ENCODE measurements at regions not wholly inside any gene's neighbourhood (a gene's known extent, or its start where the extent isn't known, plus 50 kb on each side); places are given as distances from the start of the nearest gene placed in this dataset.

DNA sequence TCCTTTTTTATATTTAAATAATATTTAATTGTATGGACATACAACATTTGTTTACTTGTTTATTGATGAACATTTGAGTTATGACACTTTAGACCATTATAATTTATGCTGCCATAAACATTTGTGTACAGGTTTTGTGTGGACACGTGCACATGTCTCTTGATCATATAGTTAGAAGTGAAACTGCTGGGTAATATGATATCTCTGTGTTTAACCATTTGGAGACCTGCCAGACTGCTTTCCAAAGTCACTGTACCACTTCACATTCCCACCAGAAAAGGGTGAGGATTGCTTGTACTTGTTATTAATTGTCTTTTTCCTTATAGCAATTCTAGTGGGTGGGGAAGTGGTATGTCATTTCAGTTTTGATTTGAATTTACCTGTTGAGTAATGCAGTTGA is 145.6 kb upstream of the KLHL1 start:
- no peaks in the 10 kb centered on the region for H3K27me3 ChIP-seq (ENCODE audit: control insufficient read depth, insufficient read depth, low read length)
- CTCF ChIA-PET, result no interaction called here
- H3K9me3 ChIP-seq (ENCODE audit: control insufficient read depth, insufficient read depth, low read length), result peaks cover 26% of the 10 kb centered on the region
- DNase-seq (ENCODE audit: low read depth, low spot score), result no peak
- H3K4me3 ChIP-seq (ENCODE audit: low read depth, low read length), result no peak overlapping the region
- no peak for TF ChIP-seq CTCF (IDR thresholded peaks at IDR 0.05; ENCODE audit: low read depth, low read length)
- no peak overlapping the region for H3K27ac ChIP-seq (ENCODE audit: low read depth, low read length)
- POLR2A ChIA-PET, result no interaction called here

DNA sequence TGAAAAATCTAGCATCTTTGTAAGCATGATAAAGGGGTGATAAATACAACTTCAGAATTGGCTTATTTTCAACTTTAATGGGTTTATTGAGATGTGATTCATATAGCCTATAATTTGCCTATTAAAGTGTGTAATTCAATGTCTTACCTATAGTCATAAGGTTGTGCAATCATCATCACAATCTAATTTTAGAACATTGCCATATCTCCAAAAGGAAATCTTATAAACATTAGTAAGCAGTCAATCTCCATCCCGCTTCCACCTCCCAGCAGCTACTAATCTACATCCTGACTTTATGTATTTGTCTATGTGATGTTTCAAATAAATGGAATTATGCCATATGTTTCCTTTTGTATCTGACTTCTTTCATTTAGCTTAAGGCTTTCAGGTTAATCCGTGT is 145.2 kb upstream of the KLHL1 start:
- CTCF ChIA-PET, result no interaction called here
- Histone ChIP-seq H3K27me3 (ENCODE audit: control insufficient read depth, insufficient read depth, low read length) (no peaks in the 10 kb centered on the region), H3K27ac (ENCODE audit: low read depth, low read length) (no peak overlapping the region), H3K9me3 (ENCODE audit: control insufficient read depth, insufficient read depth, low read length) (peaks cover 26% of the 10 kb centered on the region), H3K4me3 (ENCODE audit: low read depth, low read length) (no peak overlapping the region)
- TF ChIP-seq CTCF (IDR thresholded peaks at IDR 0.05; ENCODE audit: low read depth, low read length), result no peak
- POLR2A ChIA-PET, result no interaction called here
- no peak for DNase-seq (ENCODE audit: low read depth, low spot score)

DNA sequence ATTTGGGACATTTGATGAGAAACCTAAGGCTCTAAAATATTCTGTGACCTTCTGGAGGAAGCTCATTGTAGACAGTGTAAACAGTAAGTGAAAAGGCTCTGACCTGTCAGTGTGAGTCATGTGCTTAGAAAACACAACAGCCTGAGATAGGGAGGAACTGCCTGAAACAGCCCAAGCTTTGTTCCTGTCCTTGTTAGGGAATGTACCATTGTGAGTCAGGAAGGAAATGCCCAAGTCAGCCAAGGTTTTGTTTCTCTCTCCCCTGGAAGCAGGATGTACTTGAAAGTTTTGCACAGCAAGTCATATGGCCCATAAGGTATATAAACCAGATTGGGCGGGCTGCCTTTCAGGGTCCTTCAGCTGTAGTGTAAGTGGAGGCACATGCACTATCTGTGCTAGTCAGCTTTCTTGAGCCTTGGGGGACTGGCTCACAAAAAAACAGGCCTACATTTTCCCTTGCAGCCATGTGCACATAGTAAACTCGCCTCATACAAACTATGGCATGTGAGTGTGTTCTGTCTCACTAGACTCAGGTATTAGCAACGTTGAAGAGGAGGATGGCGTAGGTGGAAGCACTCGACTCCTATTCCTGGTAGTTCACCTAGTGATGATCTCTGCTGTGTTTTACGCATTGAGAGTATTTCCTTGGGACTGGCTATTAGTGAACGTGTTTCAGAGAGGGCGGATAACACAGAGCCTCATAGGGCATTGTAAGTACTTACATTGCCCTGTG is 141.2 kb upstream of the KLHL1 start:
- Histone ChIP-seq H3K27me3 (ENCODE audit: control insufficient read depth, insufficient read depth, low read length) (no peaks in the 10 kb centered on the region), H3K4me3 (ENCODE audit: low read depth, low read length) (no peak overlapping the region), H3K27ac (ENCODE audit: low read depth, low read length) (no peak overlapping the region), H3K9me3 (ENCODE audit: control insufficient read depth, insufficient read depth, low read length) (peaks cover 13% of the 10 kb centered on the region; the same call in 1 of the 2 replicates)
- ChIA-PET CTCF (no interaction called here), POLR2A (no interaction called here)
- no peak for DNase-seq (ENCODE audit: low read depth, low spot score)
- TF ChIP-seq CTCF (IDR thresholded peaks at IDR 0.05; ENCODE audit: low read depth, low read length), result no peak

GRCh38 chr13:70237131-70237530 is 128.9 kb upstream of the KLHL1 start:
- POLR2A ChIA-PET, result no interaction called here
- no peak for DNase-seq (ENCODE audit: low read depth, low spot score)
- no peak for TF ChIP-seq CTCF (IDR thresholded peaks at IDR 0.05; ENCODE audit: low read depth, low read length)

DNA sequence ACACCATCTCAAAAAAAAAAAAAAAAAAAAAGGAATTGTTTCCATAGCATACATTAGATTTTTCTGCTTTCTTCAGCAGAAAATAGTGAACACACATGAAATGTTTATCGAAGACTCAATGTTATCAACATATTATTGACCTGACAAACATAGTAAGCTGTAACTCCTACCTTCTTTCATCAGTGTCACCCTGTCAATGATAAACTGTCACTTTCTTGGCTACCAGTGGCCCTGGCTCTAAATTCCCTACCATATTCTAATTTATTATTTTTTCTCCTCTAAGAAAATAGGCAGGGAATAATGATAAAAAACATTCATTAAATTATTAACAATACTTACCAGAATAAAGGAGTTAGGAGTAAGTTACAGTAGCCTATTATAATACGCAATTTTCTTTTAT is 127.3 kb upstream of the KLHL1 start:
- no peak for TF ChIP-seq CTCF (IDR thresholded peaks at IDR 0.05; ENCODE audit: low read depth, low read length)
- POLR2A ChIA-PET, result no interaction called here

More at GRCh38 chr13:70237131-70237530, 128.9 kb upstream of the KLHL1 start:
- H3K4me3 ChIP-seq (ENCODE audit: low read depth, low read length), result no peak overlapping the region
- no peak overlapping the region for H3K27ac ChIP-seq (ENCODE audit: low read depth, low read length)
- CTCF ChIA-PET, result no interaction called here
- no peaks in the 10 kb centered on the region for H3K27me3 ChIP-seq (ENCODE audit: control insufficient read depth, insufficient read depth, low read length)
- H3K9me3 ChIP-seq (ENCODE audit: control insufficient read depth, insufficient read depth, low read length), result peaks cover 11% of the 10 kb centered on the region; the same call in 1 of the 2 replicates

More for the DNA sequence above, 127.3 kb upstream of the KLHL1 start:
- CTCF ChIA-PET, result no interaction called here
- no peak for DNase-seq (ENCODE audit: low read depth, low spot score)
- peaks cover 11% of the 10 kb centered on the region; the same call in 1 of the 2 replicates for H3K9me3 ChIP-seq (ENCODE audit: control insufficient read depth, insufficient read depth, low read length)
- no peak overlapping the region for H3K27ac ChIP-seq (ENCODE audit: low read depth, low read length)
- H3K4me3 ChIP-seq (ENCODE audit: low read depth, low read length), result no peak overlapping the region
- no peaks in the 10 kb centered on the region for H3K27me3 ChIP-seq (ENCODE audit: control insufficient read depth, insufficient read depth, low read length)
